SIG-M5 treated with dmso at 0.1 percent for 504 hours (cell line): ENCODE measurements at regions not wholly inside any gene's neighbourhood (a gene's known extent, or its start where the extent isn't known, plus 50 kb on each side); places are given as distances from the start of the nearest gene placed in this dataset.

Experiments used
- DNase-seq: peaks from one replicate; lab custom pipeline; 2025; ENCODE audit not compliant: unreplicated experiment; lab: John Stamatoyannopoulos, UW

DNA sequence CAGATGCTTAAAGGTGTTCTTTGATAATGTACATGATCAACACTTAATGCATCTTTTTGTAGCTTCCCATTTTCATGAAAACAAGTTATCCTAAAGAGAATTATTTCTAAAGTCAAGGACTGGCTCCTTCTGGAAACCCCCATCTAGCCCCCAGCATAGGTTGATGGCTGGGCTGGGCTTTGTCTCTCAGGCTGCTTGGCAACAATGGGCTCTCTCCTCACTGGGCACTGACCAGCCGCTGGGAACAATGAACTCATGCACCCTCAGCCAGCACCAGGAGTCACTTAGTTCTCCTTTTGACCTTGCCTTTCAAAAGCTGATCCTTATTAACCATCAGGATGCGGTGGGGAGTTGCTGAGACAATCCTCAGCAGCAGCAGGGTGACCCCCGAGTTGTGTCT, 293.0 kb upstream of the PLXNA2 start:
- no peak for DNase-seq

GRCh38 chr1:208538078-208538477, 293.9 kb upstream of the PLXNA2 start:
- no peak for DNase-seq

DNA sequence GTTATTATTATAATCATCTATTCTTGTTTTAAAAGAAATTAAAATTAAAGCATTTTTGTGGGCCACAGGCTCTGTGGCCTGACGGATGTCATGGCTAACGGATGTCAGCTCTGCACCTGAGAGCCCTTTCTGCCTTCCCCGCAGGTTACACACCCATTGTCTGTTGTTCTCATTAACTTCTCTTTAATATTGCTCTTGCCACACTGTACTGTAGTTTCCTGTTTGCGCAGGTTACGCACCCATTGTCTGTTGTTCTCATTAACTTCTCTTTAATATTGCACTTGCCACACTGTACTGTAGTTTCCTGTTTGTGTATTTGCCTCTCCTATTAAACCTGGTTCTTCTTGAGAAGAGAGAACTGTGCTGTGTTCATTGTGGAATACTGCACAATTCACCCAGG, 294.4 kb upstream of the PLXNA2 start:
- DNase-seq: no peak

- no peak for DNase-seq
Observed at GRCh38 chr1:208540724-208541123, 296.5 kb upstream of the PLXNA2 start.

GRCh38 chr1:208541225-208541855, 297.2 kb upstream of the PLXNA2 start:
- no peak for DNase-seq

- DNase-seq: no peak
Observed at GRCh38 chr1:208542309-208542708, 298.1 kb upstream of the PLXNA2 start.

- DNase-seq: no peak
Observed at GRCh38 chr1:208544053-208544452, 299.9 kb upstream of the PLXNA2 start.

DNA sequence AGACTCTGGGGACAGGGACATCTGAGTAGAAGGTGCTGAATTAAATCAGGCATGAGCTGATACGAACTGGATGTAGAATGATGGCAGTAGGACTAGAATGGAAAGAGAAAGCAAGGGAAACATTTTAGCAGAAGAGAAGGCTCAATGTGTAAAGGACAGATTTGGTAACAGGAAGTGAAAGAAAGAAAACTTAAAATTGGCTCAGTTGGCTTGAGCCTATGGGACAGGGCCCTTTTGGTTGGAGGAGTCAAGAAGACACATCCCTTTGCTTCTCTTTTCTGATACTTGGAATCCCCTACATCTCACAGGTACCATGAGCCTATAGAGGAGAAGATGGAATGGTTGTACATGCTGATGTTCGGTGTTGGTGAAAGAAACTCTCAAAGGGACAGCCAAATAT, 300.6 kb upstream of the PLXNA2 start:
- DNase-seq: peak; percentile 2

GRCh38 chr1:208551024-208551423, 306.8 kb upstream of the PLXNA2 start:
- DNase-seq: no peak

DNA sequence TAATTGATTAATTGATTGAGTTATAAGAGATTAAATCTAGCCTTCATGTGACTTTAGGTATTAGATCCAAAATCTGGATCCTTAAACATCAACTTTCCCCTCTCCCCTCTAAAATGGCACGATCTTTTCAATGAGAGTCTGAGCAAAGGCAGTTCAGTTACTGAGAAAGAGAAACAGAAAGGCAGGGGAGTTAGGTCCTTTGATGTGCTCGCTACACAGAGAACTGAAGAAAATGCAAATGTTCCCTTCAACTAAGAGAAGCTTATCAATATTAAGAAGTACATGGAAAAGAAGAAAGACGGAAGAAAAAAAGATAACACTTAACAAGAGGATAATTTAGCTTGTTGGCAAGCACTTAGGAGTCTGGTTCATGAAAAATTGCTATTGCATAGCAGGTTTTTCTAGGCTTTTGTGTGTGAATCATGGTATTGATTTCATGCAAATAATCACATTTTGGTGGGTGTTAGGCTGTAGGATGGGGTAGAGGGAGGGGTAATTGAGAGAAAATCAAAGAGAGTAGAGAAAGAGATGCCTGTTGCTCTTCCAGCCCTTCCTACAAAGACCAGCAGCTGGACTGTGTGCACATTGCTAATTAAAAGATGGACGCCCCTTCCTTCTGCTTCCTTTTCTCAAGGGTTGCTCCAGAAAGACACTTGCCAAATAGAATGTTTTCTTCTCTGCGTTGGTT, 307.6 kb upstream of the PLXNA2 start:
- no peak for DNase-seq

DNA sequence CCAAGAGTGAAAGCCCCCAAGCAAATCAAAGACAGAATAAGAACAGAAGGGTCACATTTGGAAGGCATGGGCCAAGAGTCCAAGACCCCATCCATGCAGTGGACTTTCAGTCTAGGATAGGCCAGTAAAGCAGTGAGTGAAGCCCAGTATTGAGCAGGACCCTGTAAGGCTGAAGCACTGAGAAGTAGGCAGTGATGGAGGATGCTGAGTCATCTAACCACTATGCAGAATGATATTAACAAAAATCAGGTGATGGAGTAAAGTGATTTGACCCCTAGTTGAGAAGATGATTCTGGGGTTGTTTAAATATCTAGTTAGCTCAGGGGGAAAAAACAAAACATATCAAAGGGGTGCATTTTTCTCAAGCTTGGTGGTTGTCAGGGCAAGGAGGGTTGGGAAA, 308.7 kb upstream of the PLXNA2 start:
- no peak for DNase-seq

DNA sequence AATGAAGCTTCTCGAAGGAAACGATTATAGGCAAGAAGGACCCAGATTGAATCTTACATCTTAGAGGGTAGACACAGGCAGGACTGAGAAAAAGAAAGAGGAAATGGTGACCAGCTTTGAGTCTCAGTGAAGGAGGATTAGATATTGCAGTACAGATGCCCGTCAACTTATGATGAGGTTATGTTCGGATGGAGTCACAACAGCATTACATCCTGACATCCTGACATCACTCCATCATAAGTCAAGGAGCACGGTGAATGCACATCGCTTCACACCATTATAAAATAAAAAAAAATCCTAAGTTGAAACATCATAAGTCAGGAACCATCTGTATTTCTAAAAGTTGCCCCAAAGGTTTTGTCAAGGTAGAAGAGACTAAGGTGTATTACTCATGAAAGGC, 312.3 kb upstream of the PLXNA2 start:
- no peak for DNase-seq

- DNase-seq: no peak
Observed at GRCh38 chr1:208557046-208557722, 313.0 kb upstream of the PLXNA2 start.

- DNase-seq: no peak
Observed at GRCh38 chr1:208557723-208558094, 313.5 kb upstream of the PLXNA2 start.

DNA sequence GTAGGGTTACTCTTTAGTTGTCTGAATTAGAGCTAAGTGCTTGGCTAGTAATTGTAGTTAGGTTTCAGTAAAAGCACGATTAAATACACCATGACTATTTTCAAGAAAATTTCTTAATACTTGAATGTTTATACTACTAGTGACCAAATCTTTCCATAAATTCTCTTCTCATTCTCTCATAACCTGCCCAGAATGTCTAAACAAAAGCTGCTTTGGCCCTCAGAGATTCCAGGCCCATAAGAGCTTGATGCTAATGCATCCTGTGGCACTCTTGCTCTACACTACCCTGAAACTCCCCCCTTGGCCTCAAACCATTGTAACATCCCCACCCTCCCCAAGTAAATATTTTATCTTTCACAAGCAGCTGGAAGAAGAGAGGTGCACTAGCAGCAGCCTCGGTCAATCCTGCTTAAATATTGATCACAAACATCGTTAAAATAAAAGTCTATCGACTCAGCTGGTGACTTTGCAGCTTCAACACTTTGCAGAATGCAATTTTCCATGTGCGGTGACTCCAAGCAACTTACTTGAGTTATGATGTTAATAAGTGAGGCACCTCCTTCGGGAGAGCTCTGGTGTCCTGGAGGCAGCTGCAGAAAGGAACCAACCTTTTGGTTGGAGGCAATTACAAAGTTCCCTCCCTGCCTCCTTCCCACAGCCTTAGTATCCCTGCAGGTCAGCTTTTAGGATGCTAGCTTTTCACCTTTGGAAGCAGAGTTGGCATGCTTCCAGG, 315.6 kb upstream of the PLXNA2 start:
- no peak for DNase-seq

DNA sequence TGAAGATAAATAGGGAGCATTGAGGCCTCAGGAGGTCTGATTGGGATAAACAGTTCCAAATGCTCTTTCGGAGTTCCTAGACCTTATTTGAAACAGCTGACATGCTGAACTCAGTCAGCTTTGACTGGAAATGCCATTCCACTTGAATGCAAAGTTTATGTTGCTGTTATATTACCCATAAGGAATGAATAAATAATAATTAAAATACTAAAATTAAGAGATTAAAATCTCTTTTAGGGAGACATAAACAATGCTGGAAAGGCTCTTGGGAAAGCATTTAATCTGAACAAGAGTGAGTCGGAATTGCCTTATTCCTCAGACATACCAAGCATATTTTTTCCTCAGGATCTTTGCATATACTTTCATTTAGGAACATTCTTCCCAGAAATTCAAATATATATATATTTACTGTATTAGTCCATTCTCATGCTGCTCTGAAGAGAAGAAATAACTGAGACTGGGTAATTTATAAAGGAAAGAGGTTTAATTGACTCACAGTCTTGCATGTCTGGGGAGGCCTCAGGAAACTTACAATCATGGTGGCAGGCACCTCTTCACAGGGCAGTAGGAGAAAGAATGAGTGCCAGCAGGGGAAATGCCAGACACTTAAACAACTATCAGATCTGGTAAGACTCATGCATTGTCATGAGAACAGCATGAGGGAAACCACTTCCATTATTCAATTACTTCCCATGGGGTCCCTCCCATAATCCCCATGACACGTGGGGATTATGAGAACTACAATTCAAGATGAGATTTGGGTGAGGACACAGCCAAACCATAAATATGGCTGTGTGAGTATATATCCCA, 318.2 kb upstream of the PLXNA2 start:
- no peak for DNase-seq

DNA sequence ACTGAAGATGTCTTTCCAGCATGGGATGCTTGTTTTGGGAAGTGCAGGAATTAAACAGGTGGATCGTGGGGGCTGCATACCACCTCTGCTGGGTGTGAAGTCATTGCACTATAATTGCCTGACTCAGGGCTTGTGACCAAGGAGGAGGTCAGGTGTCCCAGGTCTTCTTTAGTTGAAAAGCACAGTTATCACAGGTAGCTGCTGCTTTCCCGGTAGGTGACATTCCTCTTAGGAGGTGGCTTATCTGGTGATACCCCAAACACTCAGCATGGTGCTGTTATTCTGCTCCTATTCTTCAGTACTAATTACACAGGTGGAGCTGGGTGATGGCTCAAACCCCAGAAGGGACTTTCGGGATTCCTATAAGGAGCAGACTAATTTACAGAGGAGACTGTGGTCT, 320.3 kb upstream of the PLXNA2 start:
- DNase-seq: no peak

GRCh38 chr1:208565756-208566440, 321.7 kb upstream of the PLXNA2 start:
- DNase-seq: no peak

DNA sequence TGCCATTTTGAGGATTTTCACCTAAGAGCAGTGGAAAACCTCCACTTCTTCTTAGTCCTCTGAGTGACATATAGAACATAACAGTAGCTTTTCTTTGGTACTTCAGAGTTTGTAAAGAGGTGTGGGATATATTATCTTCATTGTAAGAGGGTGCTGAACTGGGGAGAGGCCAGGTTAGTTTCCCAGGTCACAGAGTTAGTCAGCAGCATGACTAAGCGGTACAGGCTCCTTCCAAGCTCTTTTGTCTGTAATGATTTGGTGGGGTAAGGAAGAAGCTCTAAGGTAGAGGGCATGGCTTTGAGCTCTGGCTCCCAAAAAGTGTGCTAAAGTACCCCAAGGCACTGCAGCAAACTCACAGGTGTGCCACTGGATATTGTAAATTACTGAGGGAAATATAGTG, 325.0 kb upstream of the PLXNA2 start:
- no peak for DNase-seq

GRCh38 chr1:208570362-208570761, 326.2 kb upstream of the PLXNA2 start:
- DNase-seq: no peak
